ENCODE measurements at regions not wholly inside any gene's neighbourhood (a gene's known extent, or its start where the extent isn't known, plus 50 kb on each side); places are given as distances from the start of the nearest gene placed in this dataset.
"Not testable (repeated sequence)": the region's sequence is repeated elsewhere in the genome, so short reads cannot be mapped to it uniquely, and the experiment has no call there.

DNA sequence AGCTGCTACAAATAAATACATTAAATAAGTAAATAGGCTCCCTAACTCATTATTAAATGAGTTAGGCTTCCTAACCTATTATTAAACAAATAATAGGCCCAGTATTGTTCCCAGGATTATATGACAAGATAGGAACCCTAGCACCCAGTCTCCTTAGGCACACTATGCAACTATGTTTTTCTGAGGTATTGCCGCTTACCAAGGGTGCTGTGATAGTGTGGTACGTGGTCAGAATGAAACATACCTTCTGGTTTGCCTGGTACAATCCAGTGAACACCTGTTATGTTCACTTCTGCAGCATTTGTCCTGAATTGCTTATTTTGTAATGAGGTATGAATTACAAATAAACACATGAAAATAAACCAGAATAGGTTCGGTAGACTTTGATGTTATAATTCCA is 375.6 kb upstream of the GBE1 start:
- DNase-seq = no peak

- no peak for DNase-seq
Measured at GRCh38 chr3:82133070-82133606, 371.7 kb upstream of the GBE1 start.

DNA sequence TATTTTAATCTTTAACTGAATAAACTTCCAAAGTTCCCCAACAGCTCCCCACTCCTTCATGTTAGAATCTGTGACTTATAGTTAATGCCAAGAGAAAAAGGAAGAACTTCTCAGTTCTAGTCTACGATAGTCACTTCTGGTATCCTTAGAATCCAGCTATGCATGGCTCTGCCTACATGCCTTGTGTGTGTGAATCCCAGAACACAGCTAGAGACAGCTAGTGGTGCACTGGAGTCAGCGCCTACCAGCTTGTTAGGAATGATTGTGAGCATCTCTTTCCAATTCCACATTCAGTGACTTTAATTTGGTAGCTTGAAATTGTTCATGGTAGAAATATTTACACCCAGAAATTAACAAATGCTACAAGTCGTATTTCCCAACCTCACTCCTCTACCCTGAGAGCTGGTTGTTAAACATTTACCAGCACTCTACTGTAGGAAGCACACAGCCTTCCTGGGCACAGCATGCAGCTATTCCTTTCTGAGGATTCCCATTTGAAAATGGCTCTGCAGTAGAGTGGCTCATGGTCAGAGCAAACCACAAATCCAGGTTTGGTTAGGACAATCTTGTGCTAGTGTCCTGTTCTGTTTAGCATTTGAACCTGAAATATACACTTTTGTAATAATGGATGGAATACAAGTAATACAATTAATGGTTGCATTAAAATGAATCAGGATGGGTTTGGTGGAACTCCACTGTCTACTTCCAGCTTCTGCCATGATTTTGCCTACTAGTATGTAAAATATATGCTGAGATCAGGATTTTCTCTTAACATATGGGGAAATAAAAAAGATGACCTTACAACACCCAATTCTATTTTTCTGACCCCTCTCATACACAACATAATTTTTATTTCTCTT is 371.0 kb upstream of the GBE1 start:
- no peak for DNase-seq

- no peak for DNase-seq
Measured at GRCh38 chr3:82130046-82130445, 368.6 kb upstream of the GBE1 start.

GRCh38 chr3:82129221-82129801 is 367.9 kb upstream of the GBE1 start:
- no peak for DNase-seq

DNA sequence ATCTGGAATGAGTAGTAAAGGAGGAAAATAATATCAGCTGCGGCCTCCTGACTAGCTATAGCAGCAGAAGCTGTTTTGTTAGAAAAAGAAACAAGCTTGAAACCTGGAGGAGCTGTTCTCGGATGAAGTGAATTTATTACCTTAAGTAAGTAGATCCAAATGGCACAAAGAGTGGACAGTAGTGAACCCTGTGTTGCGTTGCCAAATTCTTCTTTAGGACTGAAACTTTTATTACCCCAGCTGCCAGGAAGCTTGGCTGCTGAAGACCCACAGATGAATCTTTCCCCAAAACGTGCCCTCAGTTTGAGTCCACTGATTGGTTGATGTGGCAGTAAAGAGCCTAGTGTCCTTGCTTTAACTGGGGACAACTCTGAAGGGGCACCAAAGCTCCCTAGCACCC is 366.8 kb upstream of the GBE1 start:
- DNase-seq = no peak

DNA sequence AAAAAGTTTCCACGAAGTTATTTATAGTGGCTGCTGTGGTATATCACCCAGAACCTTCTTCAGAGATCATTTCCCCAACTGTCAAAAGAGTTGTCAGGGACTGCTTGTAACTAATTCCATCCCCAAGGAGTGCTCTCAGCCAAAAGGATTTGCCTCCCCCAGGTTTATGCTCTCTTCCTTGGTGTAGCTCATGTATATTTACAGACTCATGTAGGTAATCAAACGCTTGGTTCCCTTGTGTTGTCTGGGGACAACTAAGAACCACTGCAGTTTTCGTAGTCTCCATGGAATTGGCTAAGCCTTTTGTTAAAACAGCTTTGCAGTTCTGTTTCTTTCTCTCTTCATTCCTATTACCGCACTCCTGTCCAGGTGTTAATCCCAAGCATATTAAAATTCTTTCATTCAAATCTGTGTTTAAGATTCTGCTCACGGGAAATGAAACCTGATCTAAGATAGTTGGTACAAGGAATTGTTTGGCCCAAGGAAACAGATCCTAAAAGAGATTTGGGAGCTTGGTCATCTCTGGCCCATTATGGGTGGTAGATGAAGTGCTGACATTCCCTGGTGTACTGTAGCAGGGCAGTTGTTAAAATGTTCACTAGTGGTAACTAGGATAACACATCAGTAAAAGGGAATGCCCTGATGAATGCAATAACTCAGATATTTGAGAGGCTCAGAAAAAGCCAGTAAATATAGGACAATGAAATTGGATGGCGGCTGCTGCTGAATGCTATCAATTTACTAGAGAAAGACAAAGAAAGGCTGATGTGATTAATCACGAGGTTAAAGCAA is 361.3 kb upstream of the GBE1 start:
- DNase-seq = no peak

- no peak for DNase-seq
Measured at GRCh38 chr3:82114589-82114988, 353.1 kb upstream of the GBE1 start.

DNA sequence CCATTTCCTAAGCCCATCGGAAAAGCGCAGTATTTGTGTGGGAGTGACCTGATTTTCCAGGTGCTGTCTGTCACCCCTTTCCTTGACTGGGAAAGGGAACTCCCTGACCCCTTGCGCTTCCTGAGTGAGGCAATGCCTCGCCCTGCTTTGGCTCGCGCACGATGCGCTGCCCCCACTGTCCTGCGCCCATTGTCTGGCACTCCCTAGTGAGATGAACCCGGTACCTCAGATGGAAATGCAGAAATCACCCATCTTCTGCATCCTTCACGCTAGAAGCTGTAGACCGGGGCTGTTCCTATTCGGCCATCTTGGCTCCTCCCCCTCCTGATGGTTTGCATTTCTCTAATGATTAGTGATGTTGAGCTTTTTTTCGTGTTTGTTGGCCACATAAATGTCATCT is 349.3 kb upstream of the GBE1 start:
- not testable (repeated sequence) for DNase-seq

DNA sequence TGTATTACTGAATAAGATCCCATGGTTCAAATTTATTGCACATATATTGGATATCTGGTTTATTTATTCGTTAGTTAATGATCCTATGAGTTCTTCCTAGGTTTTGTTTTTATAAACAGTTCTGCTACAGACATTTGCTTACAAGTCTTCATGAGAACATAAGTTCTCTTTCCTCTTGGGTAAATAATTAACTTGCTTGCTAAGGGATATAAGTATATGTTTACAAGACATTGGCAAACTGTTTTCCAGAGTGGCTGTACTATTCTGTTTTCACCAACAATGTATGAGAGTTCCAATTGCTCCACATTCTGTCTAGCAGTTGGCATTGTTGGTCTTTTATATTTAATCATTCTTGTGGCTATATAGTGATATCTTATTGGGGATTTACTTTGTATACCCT is 341.8 kb upstream of the GBE1 start:
- no peak for DNase-seq

- DNase-seq = no peak
Measured at GRCh38 chr3:82100378-82100777, 338.9 kb upstream of the GBE1 start.

- DNase-seq = no peak
Measured at GRCh38 chr3:82093641-82094040, 332.2 kb upstream of the GBE1 start.

DNA sequence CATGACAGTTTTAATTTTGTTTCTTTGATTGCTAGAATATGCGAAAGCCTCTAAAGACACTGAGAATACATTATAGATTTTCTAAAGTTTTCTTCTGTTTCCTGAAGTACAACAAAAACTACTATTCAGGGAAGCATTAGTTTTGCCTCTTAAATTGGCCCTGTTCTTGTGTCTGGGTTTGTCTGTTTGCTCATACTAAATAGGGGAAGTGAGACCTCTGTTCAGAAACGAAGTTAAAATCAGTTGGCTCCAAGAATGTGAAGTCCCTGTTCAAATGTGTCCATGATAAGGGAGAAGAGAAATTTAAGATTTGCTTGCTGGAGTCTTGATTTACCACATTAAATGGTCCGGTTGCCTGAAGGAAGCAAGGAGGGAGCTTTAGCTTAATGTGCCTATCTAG is 327.3 kb upstream of the GBE1 start:
- no peak for DNase-seq

- DNase-seq = no peak
Measured at GRCh38 chr3:82087958-82088357, 326.5 kb upstream of the GBE1 start.

GRCh38 chr3:82085851-82086475 is 324.5 kb upstream of the GBE1 start:
- DNase-seq = no peak

GRCh38 chr3:82085356-82085755 is 323.9 kb upstream of the GBE1 start:
- no peak for DNase-seq

- DNase-seq = no peak
Measured at GRCh38 chr3:82084824-82085223, 323.4 kb upstream of the GBE1 start.

DNA sequence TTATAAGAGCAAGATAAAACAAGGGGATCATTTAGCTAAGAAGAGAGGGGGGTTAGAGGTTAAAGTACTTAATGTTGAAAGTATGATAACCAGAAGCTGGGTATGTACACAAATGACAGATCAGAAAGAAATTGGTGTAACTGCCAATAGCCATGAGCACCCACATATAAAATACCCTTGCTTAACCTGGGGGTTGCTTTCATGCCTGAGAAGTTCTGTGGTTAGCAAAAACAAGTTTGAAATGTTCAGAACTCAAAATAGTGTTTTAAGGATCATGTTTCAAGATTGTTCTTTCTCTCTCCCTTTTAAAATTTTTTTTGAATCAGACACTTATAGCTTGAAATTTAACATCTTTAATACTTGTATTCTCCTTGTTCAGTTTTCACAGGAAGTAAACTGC is 321.4 kb upstream of the GBE1 start:
- no peak for DNase-seq

GRCh38 chr3:82081351-82081750 is 319.9 kb upstream of the GBE1 start:
- no peak for DNase-seq

GRCh38 chr3:82080792-82081191 is 319.3 kb upstream of the GBE1 start:
- no peak for DNase-seq

DNA sequence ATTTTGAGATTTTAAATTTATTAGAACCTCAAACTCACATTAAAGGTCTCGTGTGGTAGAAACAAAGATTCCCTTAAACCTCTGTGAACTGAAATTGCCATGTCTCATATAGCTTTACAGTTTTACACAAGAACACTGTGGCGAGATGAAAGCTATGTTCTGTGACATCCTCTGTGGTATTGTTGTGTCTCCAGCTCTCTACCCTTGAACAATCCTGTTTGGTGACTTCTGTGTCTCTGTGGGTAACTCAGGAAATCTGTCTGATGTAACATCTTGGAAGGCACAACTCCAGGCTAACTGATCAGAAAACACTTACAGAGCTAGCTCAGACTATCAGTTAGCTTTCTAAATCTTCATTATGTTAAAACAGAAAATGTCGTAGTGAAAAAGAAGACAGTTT is 318.8 kb upstream of the GBE1 start:
- DNase-seq = no peak

GRCh38 chr3:82079335-82079890 is 318.0 kb upstream of the GBE1 start:
- DNase-seq = no peak

DNA sequence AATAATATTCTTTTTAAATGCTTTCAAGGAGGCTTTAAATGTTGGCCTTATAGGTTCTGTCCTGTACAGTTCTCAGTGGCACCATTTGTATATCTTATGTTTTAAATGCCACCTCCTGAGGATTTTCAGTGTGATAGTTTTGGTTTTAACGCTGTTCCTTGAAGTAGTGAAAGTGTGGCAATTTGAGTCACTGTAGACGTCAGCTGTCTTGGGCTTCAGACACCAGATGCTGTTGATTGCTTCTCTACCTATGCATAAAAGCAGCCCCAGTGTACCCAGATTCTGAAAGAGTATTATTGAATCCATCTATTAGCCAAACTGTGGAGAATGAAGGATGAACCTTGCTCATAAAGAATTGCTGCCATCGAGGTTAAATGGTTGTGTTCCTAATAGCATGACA is 316.8 kb upstream of the GBE1 start:
- DNase-seq = no peak
